ENCODE measurements at regions not wholly inside any gene's neighbourhood (a gene's known extent, or its start where the extent isn't known, plus 50 kb on each side); places are given as distances from the start of the nearest gene placed in this dataset.

- no peak for DNase-seq (ENCODE audit: extremely low read depth, low read depth)
- TF ChIP-seq, protein P1, sequence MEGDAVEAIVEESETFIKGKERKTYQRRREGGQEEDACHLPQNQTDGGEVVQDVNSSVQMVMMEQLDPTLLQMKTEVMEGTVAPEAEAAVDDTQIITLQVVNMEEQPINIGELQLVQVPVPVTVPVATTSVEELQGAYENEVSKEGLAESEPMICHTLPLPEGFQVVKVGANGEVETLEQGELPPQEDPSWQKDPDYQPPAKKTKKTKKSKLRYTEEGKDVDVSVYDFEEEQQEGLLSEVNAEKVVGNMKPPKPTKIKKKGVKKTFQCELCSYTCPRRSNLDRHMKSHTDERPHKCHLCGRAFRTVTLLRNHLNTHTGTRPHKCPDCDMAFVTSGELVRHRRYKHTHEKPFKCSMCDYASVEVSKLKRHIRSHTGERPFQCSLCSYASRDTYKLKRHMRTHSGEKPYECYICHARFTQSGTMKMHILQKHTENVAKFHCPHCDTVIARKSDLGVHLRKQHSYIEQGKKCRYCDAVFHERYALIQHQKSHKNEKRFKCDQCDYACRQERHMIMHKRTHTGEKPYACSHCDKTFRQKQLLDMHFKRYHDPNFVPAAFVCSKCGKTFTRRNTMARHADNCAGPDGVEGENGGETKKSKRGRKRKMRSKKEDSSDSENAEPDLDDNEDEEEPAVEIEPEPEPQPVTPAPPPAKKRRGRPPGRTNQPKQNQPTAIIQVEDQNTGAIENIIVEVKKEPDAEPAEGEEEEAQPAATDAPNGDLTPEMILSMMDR (IDR thresholded peaks at IDR 0.05; ENCODE audit: low read depth, low read length), result no peak
These were observed 232.8 kb downstream of the SEC14L1 start for GRCh38 chr17:77373299-77374169.

GRCh38 chr17:77374170-77374936 is 233.6 kb downstream of the SEC14L1 start:
- peak; percentile 78 for DNase-seq (ENCODE audit: extremely low read depth, low read depth)
- TF ChIP-seq, protein P1 (IDR thresholded peaks at IDR 0.05; ENCODE audit: low read depth, low read length), result peak; percentile 52

DNA sequence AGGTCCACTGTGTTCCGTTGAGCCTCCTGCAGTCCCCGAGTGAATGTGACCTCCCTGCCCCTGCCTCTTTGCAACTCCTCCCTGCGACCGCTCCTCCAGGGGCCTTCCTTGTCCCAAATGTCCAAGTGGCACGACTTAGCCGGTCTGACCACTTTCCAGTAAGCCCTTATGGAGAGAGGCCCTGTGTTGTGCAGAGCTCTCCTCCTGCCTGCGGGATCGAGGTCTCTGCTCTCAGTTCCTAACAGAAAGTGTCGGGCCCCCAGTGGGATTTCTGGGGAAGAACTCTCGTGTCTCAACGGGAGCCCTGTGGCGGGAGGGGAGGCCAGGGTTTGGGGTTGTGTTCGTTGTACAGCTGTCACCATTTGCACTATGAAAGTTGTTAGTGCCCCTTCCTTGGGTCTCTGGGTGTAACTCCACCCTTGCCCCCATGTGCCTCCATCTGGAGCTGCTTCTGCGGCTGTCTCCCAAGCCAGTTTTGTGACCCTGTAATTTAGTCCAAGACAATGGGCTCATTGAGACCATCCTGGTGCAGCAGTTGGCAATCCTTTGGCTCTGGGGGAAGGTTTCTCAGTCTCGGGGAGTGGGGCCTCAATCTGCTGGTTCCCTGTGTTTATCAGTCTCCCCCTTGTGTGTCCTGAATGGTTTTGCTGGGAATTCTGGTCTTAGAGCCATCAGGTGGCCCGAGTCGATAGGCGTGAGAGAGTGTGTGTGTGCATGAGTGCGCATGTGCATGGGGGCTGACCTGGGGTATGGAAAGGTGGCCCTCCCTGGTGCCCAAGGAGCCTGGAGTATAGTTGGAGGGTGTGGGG is 234.5 kb downstream of the SEC14L1 start:
- DNase-seq (ENCODE audit: extremely low read depth, low read depth), result no peak
- TF ChIP-seq, protein P1 (IDR thresholded peaks at IDR 0.05; ENCODE audit: low read depth, low read length), result no peak

DNA sequence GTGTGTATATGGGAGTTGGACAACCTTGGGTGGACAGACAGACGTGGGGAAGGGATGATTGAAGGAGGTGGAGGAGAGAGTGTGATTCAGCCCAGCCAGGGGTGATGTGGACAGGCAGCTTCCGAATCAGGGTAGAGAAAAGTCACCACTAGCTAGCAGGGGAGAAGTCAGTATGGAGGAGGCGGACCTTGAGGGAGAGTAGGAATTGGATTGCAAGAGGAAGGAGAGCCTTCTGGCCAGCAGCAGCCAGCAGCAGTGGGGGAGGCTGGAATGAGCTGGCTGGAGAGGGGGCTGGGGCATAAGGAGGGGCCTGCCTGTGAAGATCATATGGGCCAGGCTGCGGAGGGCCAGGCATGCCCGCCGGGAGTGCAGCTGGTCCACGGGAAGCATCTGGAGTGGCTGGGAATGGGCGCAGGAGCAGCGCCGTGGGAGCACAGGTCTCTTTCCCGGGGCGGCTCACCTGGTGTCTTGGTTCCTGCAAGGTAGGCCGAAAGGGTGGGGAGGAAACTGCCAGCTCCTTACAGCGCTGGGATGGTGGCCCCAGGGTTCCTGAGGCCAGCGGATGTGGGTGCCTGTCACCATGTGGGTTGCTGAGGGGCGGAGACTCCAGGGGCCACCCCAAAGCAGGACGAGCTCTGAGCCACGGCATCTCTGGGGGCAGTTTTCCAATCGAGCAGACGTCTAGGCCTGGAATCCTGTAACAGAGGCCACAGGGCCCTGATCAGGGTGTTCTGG is 235.3 kb downstream of the SEC14L1 start:
- TF ChIP-seq, protein P1 (IDR thresholded peaks at IDR 0.05; ENCODE audit: low read depth, low read length), result no peak
- DNase-seq (ENCODE audit: extremely low read depth, low read depth), result no peak

GRCh38 chr17:77376795-77377709 is 236.3 kb downstream of the SEC14L1 start:
- DNase-seq (ENCODE audit: extremely low read depth, low read depth), result no peak
- TF ChIP-seq, protein P1 (IDR thresholded peaks at IDR 0.05; ENCODE audit: low read depth, low read length), result no peak

DNA sequence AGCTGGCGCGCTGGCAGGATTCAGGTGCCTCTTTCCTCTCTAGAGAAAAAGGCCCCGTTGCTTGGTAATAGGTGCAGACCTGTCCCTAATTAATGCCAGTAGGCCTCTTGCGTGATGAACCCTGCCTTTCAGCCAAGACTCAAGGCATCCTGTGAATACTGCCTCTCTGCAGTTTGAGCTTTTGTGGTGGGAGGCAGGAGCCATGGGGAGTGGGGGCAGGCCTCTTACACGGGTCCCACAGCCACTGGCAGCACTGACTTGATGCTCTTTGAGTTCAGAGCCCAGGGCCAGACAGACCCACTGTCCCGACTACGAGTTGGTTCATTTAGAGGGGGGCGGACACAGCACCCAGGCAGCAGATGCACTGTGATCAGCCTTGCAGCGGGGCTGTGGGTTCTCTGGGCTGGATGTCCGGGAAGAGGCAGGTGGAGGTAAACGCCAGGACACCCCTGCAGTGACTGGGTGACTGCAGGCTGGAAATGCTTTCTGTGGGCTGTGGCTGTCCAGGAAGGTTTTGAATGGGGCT is 237.0 kb downstream of the SEC14L1 start:
- TF ChIP-seq, protein P1 (IDR thresholded peaks at IDR 0.05; ENCODE audit: low read depth, low read length), result no peak
- no peak for DNase-seq (ENCODE audit: extremely low read depth, low read depth)

All from AG09319 (cell line).